HG02885 (cell line): ENCODE measurements at regions not wholly inside any gene's neighbourhood (a gene's known extent, or its start where the extent isn't known, plus 50 kb on each side); places are given as distances from the start of the nearest gene placed in this dataset.
A peak's percentile ranks its signal among the peaks of the same experiment; 100 is the strongest.
"Not testable (repeated sequence)": the region's sequence is repeated elsewhere in the genome, so short reads cannot be mapped to it uniquely, and the experiment has no call there.

Experiments
- ATAC-seq: cut with Tn5 transposase; IDR thresholded peaks from one replicate; pipeline ENCODE4 v1.9.1; 2021; ENCODE audit warnings: mild to moderate bottlenecking; ENCODE audit not compliant: unreplicated experiment, poor library complexity

DNA sequence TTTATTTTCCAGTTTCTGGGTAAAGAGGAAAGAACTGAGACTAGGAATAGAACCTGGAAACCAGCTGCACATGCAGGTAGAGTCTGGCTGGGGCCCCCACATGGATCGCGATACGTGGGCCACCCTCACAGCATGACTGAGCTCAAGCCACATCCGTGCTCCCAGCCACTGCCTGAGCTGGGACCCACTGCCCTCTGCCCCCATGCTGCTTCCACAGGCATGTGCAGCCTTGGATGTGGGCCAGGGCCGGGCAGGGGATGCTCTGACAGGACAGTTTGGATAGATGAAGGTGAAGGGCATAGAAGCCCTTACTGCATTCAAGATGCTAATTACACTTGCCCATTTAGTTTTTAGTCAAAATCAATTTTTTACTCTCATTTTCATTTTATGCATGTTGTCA, 321.2 kb downstream of the DCDC2C start:
- no peak for ATAC-seq

DNA sequence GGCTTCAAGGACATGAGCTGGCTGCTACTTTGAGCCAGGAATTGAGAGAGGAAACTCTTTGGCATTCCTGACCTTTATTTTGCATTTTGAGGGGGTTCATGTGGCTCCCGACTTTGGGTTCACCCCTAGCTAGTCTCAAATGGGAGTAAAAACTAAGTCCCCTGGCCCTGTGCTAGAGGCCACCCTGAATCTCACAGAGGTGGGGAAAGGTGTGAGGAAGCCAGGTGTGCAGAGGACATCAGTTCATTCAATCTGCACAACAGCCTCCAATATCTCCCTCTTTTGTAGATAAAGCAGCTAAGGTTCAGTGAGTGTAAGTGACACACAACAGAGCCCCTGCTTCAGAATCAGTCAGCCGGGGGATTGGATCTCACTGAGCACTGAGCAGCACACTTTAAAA, 325.7 kb downstream of the DCDC2C start:
- no peak for ATAC-seq

DNA sequence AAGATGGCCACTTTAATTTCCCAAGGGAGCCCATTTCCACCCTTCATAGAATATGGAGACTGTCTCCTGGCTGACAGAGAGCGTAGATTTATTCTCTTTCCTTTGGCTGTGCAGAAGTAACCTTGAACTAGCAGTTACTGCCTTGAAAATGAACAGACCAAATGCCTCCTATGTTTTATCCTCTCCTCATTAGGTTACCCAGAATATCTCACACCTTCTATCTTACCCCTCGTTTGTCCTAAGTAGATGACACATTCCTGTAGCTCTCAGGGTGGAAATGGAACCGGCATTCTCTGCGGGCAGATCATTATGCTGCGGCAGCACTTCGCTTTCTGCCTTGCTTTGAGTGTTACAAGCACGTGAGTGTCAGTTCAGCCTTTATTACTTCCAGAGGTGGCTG, 336.5 kb downstream of the DCDC2C start:
- ATAC-seq: no peak

DNA sequence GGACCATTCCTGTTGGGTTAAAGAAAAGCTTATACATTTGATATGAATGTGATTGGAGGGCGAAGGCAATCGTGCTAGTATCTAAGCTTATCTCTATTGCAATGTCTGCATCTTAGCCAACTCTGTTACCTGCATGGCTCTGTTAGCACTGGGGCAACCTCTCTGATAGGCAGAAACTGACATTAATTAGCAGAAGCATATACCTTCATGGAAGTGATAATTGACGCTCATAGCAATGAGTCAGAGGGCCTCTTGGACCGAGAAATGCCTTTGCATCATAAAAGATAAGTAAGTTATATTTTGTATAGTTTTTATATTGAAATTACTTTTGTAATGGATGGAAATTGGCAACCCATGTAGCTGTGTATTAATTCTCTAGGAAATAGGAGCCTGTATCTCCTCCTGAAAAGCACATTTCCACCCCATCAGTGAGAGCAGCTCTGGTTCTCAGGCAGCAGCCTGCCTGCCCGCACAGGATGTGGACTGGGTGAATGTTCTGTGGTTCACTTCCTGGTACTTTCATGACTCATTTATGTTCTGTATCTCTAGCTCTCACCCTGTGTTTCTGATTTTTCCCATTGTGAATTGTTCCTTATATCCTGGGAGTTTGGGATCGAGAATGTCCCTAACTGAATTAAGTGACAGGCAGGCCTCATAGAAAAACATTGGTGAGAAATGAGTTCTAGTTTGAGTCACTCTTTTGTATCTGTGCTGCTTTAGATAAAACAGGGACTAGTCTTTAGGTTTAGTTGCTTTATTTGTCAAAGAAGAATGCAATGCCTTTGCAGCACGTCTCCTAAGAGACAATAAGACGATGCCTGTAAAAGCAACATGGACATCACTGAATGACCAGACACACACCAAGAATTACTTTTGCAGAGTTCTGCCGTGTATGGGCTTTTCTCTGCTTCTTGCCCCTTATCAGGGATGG, 344.9 kb downstream of the DCDC2C start:
- peak; percentile 83 for ATAC-seq

DNA sequence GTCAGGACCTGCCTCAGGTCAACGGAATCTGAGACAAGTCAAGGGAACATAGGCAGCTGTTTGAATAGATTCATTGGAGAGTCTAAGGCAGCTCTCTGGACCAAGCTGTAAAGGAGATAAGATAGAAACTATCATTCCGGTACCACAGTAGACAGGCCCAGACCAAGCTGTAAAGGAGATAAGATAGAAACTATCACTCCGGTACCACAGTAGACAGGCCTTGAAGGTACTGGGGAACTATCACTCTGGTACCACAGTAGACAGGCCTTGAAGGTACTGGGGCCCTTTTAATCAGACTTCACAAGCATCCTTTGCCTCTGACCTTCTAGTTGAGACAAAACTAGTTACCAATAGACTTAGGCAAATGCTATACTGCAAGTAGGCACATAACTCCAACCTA, 346.1 kb downstream of the DCDC2C start:
- ATAC-seq: no peak

DNA sequence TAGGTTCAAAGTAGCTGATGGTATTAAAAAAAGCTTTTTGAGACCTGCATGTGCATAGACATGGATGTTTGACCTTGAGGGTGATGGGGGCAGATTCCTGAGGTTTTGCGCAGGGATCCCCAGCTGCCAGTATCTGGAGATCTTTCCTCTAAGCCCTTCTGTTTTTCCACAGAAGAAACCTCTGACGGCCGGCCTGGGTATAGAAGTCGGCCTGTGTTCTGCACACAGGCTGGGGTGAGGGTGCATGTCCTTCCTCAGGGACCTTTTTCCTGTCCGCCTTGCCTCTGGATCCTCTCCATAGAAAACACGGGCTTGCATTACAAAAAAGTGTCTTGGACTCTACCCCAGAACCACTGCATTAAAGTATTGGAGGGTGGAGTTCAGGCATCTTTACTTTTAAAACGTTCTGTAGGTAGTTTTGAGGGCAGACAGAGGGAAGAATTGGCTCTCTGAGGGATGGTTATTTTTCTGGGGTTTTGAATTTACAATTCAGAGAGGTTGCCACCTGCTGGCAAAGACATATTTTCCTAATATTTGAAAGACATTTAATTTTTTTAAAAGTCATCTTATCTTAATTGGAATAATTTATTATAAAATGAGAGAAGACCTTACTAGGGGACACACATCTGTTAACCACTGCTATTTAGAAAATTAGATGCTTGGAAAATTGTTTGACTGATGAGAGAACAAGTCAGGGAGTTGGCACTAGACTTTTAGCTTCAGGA, 350.6 kb downstream of the DCDC2C start:
- ATAC-seq: no peak

DNA sequence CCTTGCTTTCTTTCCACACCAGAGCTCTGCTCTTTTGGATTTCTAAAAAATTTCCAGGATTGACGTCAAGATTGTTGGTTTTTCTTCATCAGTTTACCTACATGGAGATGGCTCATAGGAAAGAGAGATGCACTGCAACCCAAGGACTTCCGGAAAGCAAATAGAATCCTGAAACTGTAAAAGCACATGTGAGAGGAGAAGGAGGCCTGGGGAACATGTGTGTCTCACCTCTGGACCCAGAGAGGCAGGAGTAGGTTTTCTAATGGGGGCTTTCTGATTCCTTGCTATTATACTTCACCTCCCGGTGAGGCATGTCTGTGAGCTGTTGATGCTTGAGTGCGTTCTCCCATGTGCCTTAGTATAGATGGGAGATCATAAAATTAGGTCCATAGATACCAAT, 362.8 kb downstream of the DCDC2C start:
- ATAC-seq: no peak

DNA sequence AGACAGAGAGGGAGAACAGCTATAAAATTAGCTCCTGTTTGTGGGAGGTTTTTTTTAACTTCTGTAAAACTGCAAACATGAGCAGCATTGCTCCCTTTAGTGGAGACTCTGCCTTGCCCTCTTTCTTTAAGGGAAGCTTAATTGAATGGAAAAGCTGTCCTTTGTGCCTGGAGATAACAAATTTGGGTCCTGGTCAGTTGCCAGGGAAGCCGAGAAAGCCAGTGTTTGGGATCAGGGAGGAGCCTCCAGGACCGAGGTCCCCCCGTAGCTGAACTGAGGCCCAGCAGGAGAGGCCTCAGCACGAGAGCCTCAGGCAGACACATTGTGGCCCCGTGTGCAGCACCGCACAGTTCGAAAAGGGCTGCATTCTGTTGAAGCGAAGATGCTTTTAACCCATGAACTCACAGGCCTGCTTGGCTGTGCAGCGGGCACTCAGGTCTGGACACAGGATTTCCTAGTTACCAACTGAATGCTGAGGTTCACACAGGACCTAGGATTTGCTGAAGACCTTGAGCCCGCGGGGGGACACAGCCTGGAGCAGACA, 369.7 kb downstream of the DCDC2C start:
- no peak for ATAC-seq

DNA sequence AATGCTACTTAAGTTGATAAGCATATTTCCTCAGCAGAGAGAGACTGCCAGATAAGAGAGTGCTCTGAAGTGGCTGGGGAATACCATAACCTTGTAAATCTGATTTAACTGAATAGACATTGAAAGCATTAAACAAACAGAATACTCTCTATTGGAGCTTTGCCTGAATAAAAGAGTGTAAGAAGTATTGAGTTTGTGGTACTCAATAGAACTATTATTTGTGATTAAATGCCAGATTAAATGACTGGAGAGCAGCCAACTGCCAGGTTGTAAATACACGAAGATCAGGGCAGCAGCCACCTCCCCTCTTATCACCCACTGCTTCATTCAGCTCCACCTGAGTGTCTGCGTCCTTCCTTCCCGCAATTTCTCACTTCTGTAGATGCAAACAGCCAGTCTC, 373.6 kb downstream of the DCDC2C start:
- ATAC-seq: no peak

DNA sequence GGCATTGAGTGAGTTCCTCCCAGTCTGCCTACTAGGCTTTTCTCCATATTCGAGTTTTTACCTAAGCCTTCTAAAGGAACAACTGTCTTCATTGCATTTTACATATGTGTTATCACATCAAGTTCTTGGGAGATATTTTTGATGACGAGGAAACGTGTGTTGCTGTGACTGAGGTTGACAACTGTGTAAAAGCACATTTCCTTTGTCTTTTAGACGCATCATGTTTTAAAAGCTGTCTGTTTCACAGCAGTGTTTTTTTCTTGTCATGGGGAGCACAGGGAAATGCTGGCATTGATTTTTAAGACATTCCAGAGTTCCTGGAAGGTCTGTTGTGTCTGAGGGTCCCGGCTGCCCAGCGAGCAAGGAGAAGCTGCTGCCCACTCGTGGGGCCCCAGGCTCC, 381.8 kb downstream of the DCDC2C start:
- ATAC-seq: no peak

DNA sequence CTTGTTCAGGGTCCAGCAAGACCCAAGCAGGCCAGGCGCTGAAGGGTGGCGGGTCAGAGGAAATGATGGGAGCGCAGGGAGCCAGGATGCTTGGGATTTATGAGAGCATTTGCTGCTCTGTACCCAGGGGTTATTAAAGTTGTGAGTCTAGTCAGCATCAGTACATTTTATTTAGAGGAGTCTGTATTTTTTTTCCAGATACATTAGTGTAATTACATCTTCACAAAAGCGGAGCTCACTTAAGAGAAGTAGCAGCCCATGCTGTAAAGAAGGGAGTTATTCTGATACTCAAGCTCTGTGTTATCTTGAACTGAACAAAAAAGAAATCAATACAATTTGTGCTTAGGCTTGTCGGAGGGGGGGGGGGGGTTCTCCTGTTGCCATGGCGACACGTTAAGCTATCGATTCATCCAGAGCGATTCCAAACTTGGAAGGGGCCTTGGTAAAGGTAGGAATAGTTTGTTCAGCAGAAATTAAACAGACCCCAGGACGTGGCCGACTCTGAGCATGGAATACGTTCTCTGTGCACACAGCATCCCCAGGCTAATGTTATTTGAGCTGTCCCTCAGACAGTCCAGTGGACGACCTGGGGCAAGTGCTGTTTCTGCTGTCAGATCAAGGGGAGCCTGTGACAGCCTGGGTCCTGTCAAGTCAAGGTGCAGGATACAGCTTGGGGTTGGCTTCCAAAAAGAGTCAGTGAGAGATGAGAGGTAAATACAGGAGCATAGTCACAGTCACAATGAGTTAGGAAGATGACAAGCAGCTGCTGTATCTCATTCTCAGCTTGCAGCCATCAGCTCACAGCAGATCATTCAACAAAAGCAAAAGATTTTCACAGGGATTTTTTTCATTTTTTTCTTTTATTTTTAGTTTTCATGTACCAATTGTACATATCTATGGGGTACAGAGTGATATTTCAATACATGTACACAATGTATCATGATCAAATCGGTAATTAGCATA, 387.6 kb downstream of the DCDC2C start:
- no peak for ATAC-seq

DNA sequence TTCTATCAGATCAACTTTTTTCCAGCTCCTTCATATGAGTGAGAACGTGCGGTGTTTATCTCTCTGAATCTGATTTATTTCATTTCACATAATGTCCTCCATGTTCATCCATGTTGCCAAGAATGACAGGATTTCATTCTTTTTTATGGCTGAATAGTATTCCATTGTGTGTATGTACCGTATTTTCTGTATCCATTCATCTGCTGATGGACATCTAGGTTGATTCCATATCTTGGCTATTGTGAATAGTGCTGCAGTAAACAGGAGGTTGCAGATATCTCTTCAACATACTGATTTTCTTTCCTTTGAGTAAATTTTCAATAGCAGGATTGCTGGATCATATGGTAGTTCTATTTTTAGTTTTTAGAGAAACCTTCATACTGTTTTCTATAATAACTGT, 388.5 kb downstream of the DCDC2C start:
- ATAC-seq: no peak

DNA sequence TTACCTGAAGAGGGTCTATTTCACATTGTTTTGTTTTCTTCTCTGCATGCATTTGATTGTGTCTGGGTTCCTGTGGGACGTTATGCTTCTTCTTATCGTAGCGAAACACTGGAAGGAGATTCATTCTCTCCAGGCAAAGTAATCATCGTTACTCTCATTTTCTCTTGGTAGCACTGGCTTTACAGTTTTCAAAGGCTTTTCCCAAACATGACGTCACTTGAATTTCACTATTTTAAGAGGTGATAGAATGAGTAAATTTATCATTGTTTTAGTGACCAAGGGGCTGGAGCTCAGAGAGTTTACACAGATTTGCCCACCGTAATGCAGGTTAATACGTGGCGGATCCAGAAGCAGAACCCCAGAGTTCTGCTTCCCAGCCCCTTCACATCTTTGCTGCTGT, 391.4 kb downstream of the DCDC2C start:
- ATAC-seq: no peak

DNA sequence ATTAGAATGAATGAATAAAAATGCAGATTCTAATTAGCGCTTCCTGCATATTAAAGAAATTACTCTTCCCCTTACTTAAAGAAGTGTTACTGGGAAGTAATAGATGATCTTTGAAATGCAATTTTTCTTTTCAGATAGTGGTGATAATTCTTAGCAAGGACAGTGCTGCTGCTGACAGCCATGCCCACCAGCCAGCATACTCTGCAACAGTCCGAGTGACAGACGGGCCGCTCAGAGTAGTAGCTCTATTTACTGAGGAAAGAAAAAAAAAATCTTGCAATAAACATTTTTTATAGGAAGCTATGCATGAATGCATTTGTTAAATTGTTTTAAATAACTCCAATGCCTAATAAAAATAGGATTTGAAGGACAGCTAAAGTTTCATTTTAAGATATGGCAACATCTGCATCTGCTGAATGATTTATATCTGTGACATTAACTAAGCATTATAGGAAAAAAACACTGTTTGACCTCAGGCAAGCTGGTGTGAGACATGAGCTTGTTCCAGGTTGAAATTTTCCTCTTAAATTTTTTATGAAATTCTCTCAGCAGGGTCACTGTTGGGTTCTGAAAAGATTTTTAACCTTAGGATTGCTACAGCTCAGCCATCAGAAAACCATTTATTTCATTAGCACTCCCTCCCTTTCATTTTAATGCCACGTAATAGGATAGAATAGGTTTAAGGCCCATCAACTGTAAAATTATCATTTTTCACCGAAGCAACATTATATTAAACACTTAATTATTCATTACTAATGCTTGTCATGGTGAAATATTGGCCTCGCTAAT, 393.8 kb downstream of the DCDC2C start:
- ATAC-seq: no peak

DNA sequence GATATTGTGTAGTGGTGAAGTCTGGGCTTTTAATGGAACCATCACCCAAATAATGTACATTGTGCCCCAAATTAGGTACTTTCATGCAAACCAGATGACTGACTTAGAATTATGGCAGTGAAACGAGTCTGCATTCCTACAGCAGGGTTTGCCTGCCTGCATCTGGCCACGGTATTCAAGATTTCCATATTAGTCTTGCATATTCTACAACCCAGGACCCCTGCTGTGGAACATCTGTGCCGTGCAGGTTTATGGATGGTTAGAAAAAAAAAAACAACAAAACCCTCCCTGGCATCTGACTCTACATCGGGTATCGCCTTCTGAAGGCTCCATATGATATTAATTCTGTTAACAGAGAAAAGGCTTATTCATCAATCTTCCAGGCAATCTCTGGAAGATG, 394.8 kb downstream of the DCDC2C start:
- no peak for ATAC-seq

DNA sequence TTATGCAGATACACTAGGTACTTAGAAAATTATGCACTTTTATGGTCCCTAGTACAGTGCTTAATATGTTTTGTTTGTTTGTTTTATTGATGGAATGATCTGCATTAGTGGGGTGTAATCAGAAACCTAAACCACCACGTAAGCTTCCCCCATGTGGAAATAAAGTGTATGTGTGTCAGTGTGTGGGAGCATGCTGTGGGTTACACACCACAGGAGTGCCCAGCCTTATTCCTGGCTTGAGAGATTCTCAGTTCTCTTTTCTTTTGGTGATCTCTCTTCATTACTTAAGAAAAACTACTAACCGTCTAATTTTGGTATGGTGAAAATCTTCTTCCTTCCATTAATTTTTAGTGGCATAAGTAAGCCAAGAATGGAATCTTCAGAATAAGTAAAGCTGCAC, 398.6 kb downstream of the DCDC2C start:
- no peak for ATAC-seq

DNA sequence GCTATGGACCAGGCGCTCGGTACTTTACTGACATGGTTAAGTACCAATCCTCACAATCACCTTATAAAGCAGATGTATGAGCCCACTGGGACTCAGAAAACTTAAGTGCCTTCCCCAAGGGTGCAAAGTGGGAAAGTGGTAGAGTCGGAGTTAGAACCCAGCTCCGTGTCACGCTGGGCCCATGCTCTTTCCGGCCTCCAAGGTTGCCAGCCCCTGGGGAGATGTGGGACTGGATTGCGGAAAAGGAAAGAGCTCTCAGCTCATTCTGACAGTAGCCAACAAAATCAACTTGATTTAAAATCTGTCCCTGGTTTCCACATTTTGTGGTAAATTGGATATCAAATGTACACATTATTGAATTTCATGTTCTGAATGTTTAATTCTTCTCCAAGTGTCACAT, 403.8 kb downstream of the DCDC2C start:
- ATAC-seq: no peak

DNA sequence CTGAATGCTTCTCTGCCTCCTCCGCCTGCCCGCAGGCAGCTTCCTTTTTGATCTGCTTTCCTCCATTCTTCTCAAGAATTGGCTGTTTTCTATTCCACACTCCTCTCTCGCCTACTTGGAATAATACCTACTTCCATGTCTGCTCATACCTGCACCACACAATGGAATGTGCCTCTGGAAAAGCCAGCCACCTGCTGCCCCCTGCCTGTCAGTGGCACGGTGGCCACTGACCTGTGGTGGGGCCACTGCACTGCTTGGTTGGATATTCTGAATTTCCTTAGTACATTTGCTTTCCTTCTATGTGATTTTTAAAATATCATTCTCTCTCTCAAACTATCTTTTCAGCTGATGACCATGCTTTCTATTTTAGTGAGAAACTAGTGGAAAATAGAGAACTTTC, 406.9 kb downstream of the DCDC2C start:
- ATAC-seq: no peak

DNA sequence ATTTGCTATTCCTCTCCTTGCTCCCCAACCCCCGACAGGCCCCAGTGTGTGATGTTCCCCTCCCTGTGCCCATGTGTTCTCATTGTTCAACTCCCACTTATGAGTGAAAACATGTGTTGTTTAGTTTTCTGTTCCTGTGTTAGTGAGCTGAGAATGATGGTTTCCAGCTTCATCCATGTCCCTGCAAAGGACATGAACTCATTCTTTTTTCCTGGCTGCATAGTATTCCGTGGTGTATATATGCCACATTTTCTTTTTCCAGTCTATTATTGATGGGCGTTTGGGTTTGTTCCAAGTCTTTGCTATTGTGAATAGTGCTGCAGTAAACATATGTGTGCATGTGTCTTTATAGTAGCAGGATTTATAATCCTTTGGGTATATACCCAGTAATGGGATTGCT, 412.1 kb downstream of the DCDC2C start:
- ATAC-seq: not testable (repeated sequence)

DNA sequence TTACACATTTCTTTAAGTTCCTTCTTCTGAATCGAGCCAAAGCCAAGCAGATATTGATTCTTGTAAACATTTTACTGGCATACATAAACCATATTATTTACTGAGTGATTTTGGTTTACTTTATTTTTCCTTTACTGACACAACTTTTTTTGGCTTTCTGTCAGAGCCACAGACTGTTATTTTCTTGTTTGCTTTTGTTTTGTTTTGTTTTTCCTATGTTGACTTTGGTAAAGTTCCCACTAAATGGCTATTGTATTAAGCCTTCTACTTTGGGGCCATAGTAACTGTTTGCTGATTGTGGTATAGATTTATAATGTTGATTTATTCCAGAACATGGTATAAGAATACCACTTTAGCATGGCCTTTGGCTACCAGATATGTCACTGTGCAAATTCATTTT, 419.4 kb downstream of the DCDC2C start:
- no peak for ATAC-seq
